K562 (cell line): ENCODE measurements at regions not wholly inside any gene's neighbourhood (a gene's known extent, or its start where the extent isn't known, plus 50 kb on each side); places are given as distances from the start of the nearest gene placed in this dataset.

Experiments used
- ATAC-seq: fragments of 200-7000 bp; cut with Tn5 transposase; 3 replicates; pipeline ENCODE4 v1.9.1; 2020; ENCODE audit warnings: moderate library complexity
- BruUV-seq: library from RNA; stranded (reverse); fragments of 400-500 nt; replicated peaks from 2 replicates; lab custom pipeline; 2021; lab: Mats Ljungman, UMichigan
- CTCF ChIA-PET: fragments of 300-600 bp; formaldehyde crosslinking; extraction: SDS; loops from one replicate; lab custom pipeline; 2021; ENCODE audit warnings: low intra/inter-chr PET ratio; lab: Yijun Ruan, JAX
- POLR2A ChIA-PET: fragments of 300-600, 350-650 bp; sonication (Branson Sonifier 250); formaldehyde crosslinking; extraction: SDS; loops from one replicate; lab custom pipeline; 2021; ENCODE audit warnings: antibody characterized with exemption, inconsistent platforms; lab: Yijun Ruan, JAX
- DNase-seq, 4 experiments: peaks; one replicate each; pipeline versions ENCODE4 v3.0.0 to v3.0.0-alpha.2; 2011 to 2018; ENCODE audit warnings: low spot score in 3 of 4, mixed read lengths in 3 of 4; ENCODE audit errors: extremely low read depth in 1 of 4
- FAIRE-seq: peaks from 2 replicates; lab custom pipeline; 2011; peaks lifted over from hg19 to GRCh38; lab: Jason Lieb, UNC
- H2AFZ ChIP-seq: 2 replicates; pipeline ENCODE4 v1.6.0; 2011; ENCODE audit warnings: low read depth, low read length, control low read depth, inconsistent platforms
- H3K27ac ChIP-seq: fragments of 200-600 bp; 3 replicates; pipeline ENCODE4 v1.8.0; 2011; ENCODE audit warnings: low read depth, mild to moderate bottlenecking, control low read depth, inconsistent platforms, low read length, moderate library complexity, mixed read lengths; ENCODE audit errors: extremely low read depth
- H3K27me3 ChIP-seq, 2 experiments: fragments of 300-600 bp in 1 of 2; 2 replicates in 1 of 2; 3 replicates in 1 of 2; pipeline versions ENCODE4 v1.6.0 to v1.8.0; 2011; ENCODE audit warnings: inconsistent platforms in 2 of 2, low read length in 2 of 2, mild to moderate bottlenecking in 1 of 2, mixed read lengths in 1 of 2, moderate library complexity in 1 of 2; ENCODE audit not compliant: control insufficient read depth in 2 of 2, insufficient read depth in 2 of 2
- H3K36me3 ChIP-seq: fragments of 300-600 bp; 3 replicates; pipeline ENCODE4 v1.8.0; 2011; ENCODE audit warnings: mild to moderate bottlenecking, low read length, inconsistent platforms; ENCODE audit not compliant: control insufficient read depth, insufficient read depth
- H3K4me1 ChIP-seq, 2 experiments: fragments of 200-600 bp in 1 of 2; replicated peaks in 1 of 2; 2 replicates in 1 of 2; 3 replicates in 1 of 2; pipeline versions ENCODE4 v1.5.1 to v1.8.0; 2011; ENCODE audit warnings: inconsistent platforms in 2 of 2, low read length in 2 of 2, mild to moderate bottlenecking in 1 of 2, mixed read lengths in 1 of 2, moderate library complexity in 1 of 2; ENCODE audit not compliant: control insufficient read depth in 2 of 2, insufficient read depth in 2 of 2
- H3K4me2 ChIP-seq: 2 replicates; pipeline ENCODE4 v1.6.1; 2011; ENCODE audit warnings: low read length, control low read depth, inconsistent platforms, mixed read lengths; ENCODE audit not compliant: insufficient read depth
- H3K4me3 ChIP-seq: fragments of 200-600 bp; sonication (generic), shearing (Covaris generic); 2 replicates; pipeline ENCODE4 v1.5.1; 2016; ENCODE audit warnings: control low read depth, inconsistent platforms
- H3K79me2 ChIP-seq: fragments of 200-600 bp; 3 replicates; pipeline ENCODE4 v1.8.0; 2011; ENCODE audit warnings: low read length, inconsistent platforms; ENCODE audit not compliant: control insufficient read depth, insufficient read depth
- H3K9ac ChIP-seq, 2 experiments: 2 replicates each; pipeline versions ENCODE4 v1.6.0 to v1.6.1; 2011; ENCODE audit warnings: low read depth in 2 of 2, low read length in 2 of 2, control low read depth in 1 of 2, inconsistent platforms in 1 of 2, mild to moderate bottlenecking in 1 of 2, mixed read lengths in 1 of 2; ENCODE audit not compliant: insufficient read depth in 1 of 2
- H3K9me1 ChIP-seq: one replicate; pipeline ENCODE4 v1.6.0; 2011; ENCODE audit warnings: inconsistent platforms, mild to moderate bottlenecking, low read length, moderate library complexity; ENCODE audit not compliant: control insufficient read depth, insufficient read depth
- H3K9me3 ChIP-seq: replicated peaks from 2 replicates; pipeline ENCODE4 v1.5.1; 2011; ENCODE audit warnings: low read depth, low read length, inconsistent platforms; ENCODE audit not compliant: control insufficient read depth, insufficient read depth
- H4K20me1 ChIP-seq: replicated peaks from 2 replicates; pipeline ENCODE4 v1.6.1; 2011; ENCODE audit warnings: low read length, inconsistent platforms, mixed read lengths; ENCODE audit not compliant: control insufficient read depth, insufficient read depth
- AFF4 ChIP-seq: sonication (generic); formaldehyde crosslinking; IDR thresholded peaks from 2 replicates; pipeline ENCODE4 v1.8.0; 2023; ENCODE audit warnings: mild to moderate bottlenecking, missing genetic modification reagents
- ARHGAP35 ChIP-seq: fragments of 450-650 bp; IDR thresholded peaks from 2 replicates; pipeline ENCODE4 v1.6.1; 2018; ENCODE audit not compliant: partially characterized antibody
- E2F8 ChIP-seq: fragments of 450-650 bp; IDR thresholded peaks from 2 replicates; pipeline ENCODE4 v1.7.1; 2018; ENCODE audit warnings: mild to moderate bottlenecking, low read depth; ENCODE audit not compliant: partially characterized antibody
- HMGN3 ChIP-seq: IDR thresholded peaks from 2 replicates; pipeline ENCODE4 v1.6.1; 2011; ENCODE audit warnings: borderline replicate concordance, low read depth, mild to moderate bottlenecking, mixed read lengths, low read length; ENCODE audit not compliant: insufficient read length; ENCODE audit errors: extremely low read depth
- NCOR1 ChIP-seq: fragments of 450-650 bp; IDR thresholded peaks from 2 replicates; pipeline ENCODE4 v1.6.1; 2016; ENCODE audit warnings: mild to moderate bottlenecking, moderate library complexity
- NONO ChIP-seq, 2 experiments: fragments of 200-400 bp in 1 of 2; fragments of 450-650 bp in 1 of 2; formaldehyde crosslinking in 1 of 2; IDR thresholded peaks; 2 replicates each; pipeline ENCODE4 v1.6.1; 2017; ENCODE audit warnings: low read depth in 2 of 2, mild to moderate bottlenecking in 2 of 2, moderate library complexity in 2 of 2, low read length in 1 of 2
- RFX7 ChIP-seq: fragments of 250-450 bp; sonication (Bioruptor Pico); IDR thresholded peaks from 2 replicates; pipeline ENCODE4 v1.5.1; 2021; ENCODE audit warnings: mild to moderate bottlenecking
- RHOXF2B ChIP-seq: fragments of 250-450 bp; sonication (Bioruptor Pico); conservative IDR thresholded peaks from 2 replicates; pipeline ENCODE4 v1.5.1; 2021
- ZC3H8 ChIP-seq: fragments of 450-650 bp; IDR thresholded peaks from 2 replicates; pipeline ENCODE4 v1.6.1; 2017
- ZNF232 ChIP-seq: sonication (generic); formaldehyde crosslinking; IDR thresholded peaks from 2 replicates; pipeline ENCODE4 v1.8.0; 2022; ENCODE audit warnings: mild to moderate bottlenecking, missing genetic modification reagents
- ZNF699 ChIP-seq: fragments of 250-450 bp; sonication (Bioruptor Pico); IDR thresholded peaks from 2 replicates; pipeline ENCODE4 v1.8.0; 2021; ENCODE audit warnings: mild to moderate bottlenecking, moderate library complexity; ENCODE audit not compliant: insufficient replicate concordance
- WGBS: fragments of 100-300 bp; shearing (Covaris generic); methylation state at CpG from one replicate; pipeline ENCODE4 v1.1.6; 2016; ENCODE audit warnings: low coverage, mixed read lengths; ENCODE audit not compliant: insufficient coverage; ENCODE audit errors: missing lambda C conversion rate; 5-methylcytosine and 5-hydroxymethylcytosine counted together
- in situ Hi-C: fragments of 300-500 bp; cut with MboI; formaldehyde crosslinking; loops from 4 replicates; pipeline ENCODE4 v1.15.0; 2018; ENCODE audit warnings: inconsistent platforms, mixed read lengths
- intact Hi-C: fragments of 100-400 bp; cut with micrococcal nuclease; formaldehyde crosslinking; loops from 2 replicates; pipeline ENCODE4 v1.14.2; 2022

GRCh38 chr1:4367230-4367777, 287.1 kb upstream of the AJAP1 start:
- no peaks in the 10 kb centered on the region for H3K79me2 ChIP-seq
- no peak for TF ChIP-seq HMGN3
- no peak for TF ChIP-seq NCOR1
- TF ChIP-seq E2F8, result no peak
- no peak for TF ChIP-seq ZNF232 (CRISPR knock-in tag)
- no peak for TF ChIP-seq RHOXF2B
- no peak for TF ChIP-seq ARHGAP35
- no peak for TF ChIP-seq ZC3H8
- no peak for TF ChIP-seq RFX7 (CRISPR knock-in tag)
- TF ChIP-seq NONO (IDR thresholded peaks at IDR 0.05; ENCODE audit: low read depth in 2 of 2, low read length in 1 of 2), result no peak
- no peak for TF ChIP-seq AFF4 (CRISPR knock-in tag)
- no peak for TF ChIP-seq ZNF699
- in situ Hi-C loops (no loop called here), intact Hi-C loops (no loop called here)
- no peaks in the 10 kb centered on the region for H4K20me1 ChIP-seq
- no peak overlapping the region for H3K27ac ChIP-seq
- H3K27me3 ChIP-seq, result no peaks in the 10 kb centered on the region; a peak in 1 of 5 replicates
- BruUV-seq, result no TSS peak
- no peaks in the 10 kb centered on the region for H3K36me3 ChIP-seq
- ATAC-seq (no peak), DNase-seq (no peak), FAIRE-seq (no peak)
- no peaks in the 10 kb centered on the region for H3K9me1 ChIP-seq
- POLR2A ChIA-PET, result no interaction called here
- 0% methylated on average over 13 of the region's 13 CpGs for WGBS
- no peak overlapping the region for H3K9ac ChIP-seq
- no peaks in the 10 kb centered on the region for H3K4me1 ChIP-seq
- H3K9me3 ChIP-seq, result no peaks in the 10 kb centered on the region
- H3K4me2 ChIP-seq, result no peak overlapping the region
- CTCF ChIA-PET, result no interaction called here
- no peak overlapping the region for H3K4me3 ChIP-seq
- H2AFZ ChIP-seq, result no peak overlapping the region
